ENCODE measurements at regions not wholly inside any gene's neighbourhood (a gene's known extent, or its start where the extent isn't known, plus 50 kb on each side); places are given as distances from the start of the nearest gene placed in this dataset.

DNA sequence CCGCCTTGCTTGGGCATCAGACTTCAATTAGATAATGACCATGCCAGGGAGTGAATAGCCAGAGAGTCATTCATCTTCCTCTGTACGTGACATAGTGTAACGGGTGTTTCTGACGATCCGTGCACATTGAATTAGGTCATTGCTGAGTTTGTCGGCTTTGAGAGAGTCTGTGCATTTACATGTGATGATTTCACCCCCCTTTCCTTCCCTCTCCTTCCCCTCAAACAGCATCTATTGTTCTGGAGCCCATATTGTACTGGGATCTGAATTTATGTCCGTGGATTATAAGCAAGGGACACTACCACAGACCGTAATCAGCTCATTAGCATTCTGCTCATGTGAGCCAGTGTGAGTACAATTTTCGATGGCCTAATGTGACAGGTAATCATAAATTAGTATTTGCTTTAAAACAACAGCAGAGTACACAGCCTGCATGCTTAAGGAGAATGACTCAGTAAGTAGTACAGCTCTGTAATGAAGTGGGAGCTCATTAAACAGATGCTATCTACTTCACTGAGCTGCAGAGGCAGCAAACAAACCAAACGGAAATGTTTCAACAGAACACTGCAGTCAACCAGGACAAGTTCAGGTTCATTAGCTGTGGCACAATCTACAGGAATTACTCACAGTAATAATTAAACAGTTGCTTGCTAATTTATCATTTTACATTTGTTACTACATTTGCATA is 302.1 kb downstream of the CSNK1G3 start:
- CTCF ChIA-PET: interaction anchor here (1.4 kb wide), 1 partner anchor 12 kb away, joined by 3 read pairs; no protein-coding TSS in a partner anchor
- Histone ChIP-seq H3K4me2 (replicated peaks; ENCODE audit: low read depth, low read length, poor library complexity, severe bottlenecking) (no peak overlapping the region), H3K27me3 (replicated peaks in 1 of 4; ENCODE audit: control extremely low read depth in 1 of 4, control insufficient read depth in 3 of 4, insufficient read depth in 4 of 4, low read length in 3 of 4) (peaks cover 0 to 4% (median 0%) of the 10 kb centered on the region in 4 experiments), H2AFZ (ENCODE audit: insufficient read depth, low read depth, low read length, poor library complexity, severe bottlenecking) (no peak overlapping the region), H3K4me1 (ENCODE audit: control insufficient read depth in 2 of 2, insufficient read depth in 2 of 2, low read length in 2 of 2) (peaks cover 14 to 19% of the 10 kb centered on the region in 2 donors), H3K36me3 (replicated peaks in 1 of 2; ENCODE audit: control extremely low read depth in 1 of 2, control insufficient read depth in 1 of 2, extremely low read depth in 1 of 2, insufficient read depth in 2 of 2, low read length in 1 of 2) (no peaks in the 10 kb centered on the region), H3K79me2 (ENCODE audit: control insufficient read depth, insufficient read depth, low read length) (no peaks in the 10 kb centered on the region), H3K9me3 (ENCODE audit: control extremely low read depth in 1 of 3, control insufficient read depth in 2 of 3, insufficient read depth in 1 of 3, low read length in 2 of 3) (no peaks in the 10 kb centered on the region), H3K4me3 (ENCODE audit: control extremely low read depth in 1 of 5, extremely low read depth in 1 of 5, insufficient read depth in 1 of 5, low read depth in 2 of 5, low read length in 4 of 5) (no peak overlapping the region), H3K9ac (ENCODE audit: low read length) (no peak overlapping the region), H3K27ac (ENCODE audit: low read length in 2 of 2) (no peak overlapping the region), H4K20me1 (ENCODE audit: control insufficient read depth, insufficient read depth, low read length, poor library complexity, severe bottlenecking) (no peaks in the 10 kb centered on the region)
- Mint-ChIP-seq H3K4me3 (peak overlapping the region; percentile 14), H3K9me3 (ENCODE audit: insufficient read depth) (no peaks in the 10 kb centered on the region), H3K4me1 (peaks cover 26% of the 10 kb centered on the region), H3K27me3 (no peaks in the 10 kb centered on the region), H3K27ac (no peak overlapping the region)
- intact Hi-C loops (cut with micrococcal nuclease): no loop called here
- POLR2A ChIA-PET: no interaction called here
- ATAC-seq (ENCODE audit: low read depth) (no peak), DNase-seq (no peak)
- WGBS (ENCODE audit: insufficient coverage): 100% methylated on average over 1 of the region's 10 CpGs
- TF ChIP-seq EZH2 (IDR thresholded peaks at IDR 0.05; ENCODE audit: borderline replicate concordance, insufficient read depth, low read depth, low read length, poor library complexity, severe bottlenecking) (no peak), CTCF (IDR thresholded peaks at IDR 0.05) (no peak)

DNA sequence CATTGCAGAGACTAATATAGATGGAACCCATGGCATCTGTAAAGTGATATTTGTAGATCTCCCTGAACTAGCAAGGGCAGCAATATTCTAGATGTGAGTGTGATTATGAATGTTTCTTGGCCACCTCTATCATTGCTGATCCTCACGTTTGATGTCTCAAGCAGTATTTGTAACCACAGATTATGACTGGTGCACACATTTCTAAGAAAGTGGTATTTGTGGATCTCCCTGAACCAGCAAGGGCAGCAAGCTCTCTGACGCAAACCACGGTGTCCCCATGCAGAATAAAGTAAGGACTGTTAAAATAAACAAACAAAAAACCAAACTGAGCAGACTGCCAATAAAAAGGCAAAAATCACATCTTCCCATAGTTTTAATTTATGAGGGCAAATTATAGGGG is 301.3 kb downstream of the CSNK1G3 start:
- no peaks in the 10 kb centered on the region for H3K36me3 ChIP-seq (replicated peaks in 1 of 2; ENCODE audit: control extremely low read depth in 1 of 2, control insufficient read depth in 1 of 2, extremely low read depth in 1 of 2, insufficient read depth in 2 of 2, low read length in 1 of 2)
- no peak overlapping the region for H3K27ac ChIP-seq (ENCODE audit: low read length in 2 of 2)
- Mint-ChIP-seq H3K4me3 (no peak overlapping the region), H3K27me3 (no peaks in the 10 kb centered on the region), H3K27ac (no peak overlapping the region), H3K4me1 (peaks cover 26% of the 10 kb centered on the region), H3K9me3 (ENCODE audit: insufficient read depth) (no peaks in the 10 kb centered on the region)
- no peaks in the 10 kb centered on the region for H3K79me2 ChIP-seq (ENCODE audit: control insufficient read depth, insufficient read depth, low read length)
- POLR2A ChIA-PET: interaction anchor here (0.5 kb wide), 1 partner anchor 1192 kb away, joined by 3 read pairs; no protein-coding TSS in a partner anchor
- no peak for DNase-seq
- TF ChIP-seq EZH2 (IDR thresholded peaks at IDR 0.05; ENCODE audit: borderline replicate concordance, insufficient read depth, low read depth, low read length, poor library complexity, severe bottlenecking) (no peak), CTCF (IDR thresholded peaks at IDR 0.05) (no peak)
- no peak overlapping the region for H3K9ac ChIP-seq (ENCODE audit: low read length)
- intact Hi-C loops (cut with micrococcal nuclease): no loop called here
- CTCF ChIA-PET: no interaction called here
- no peak for ATAC-seq (ENCODE audit: low read depth)
- H3K9me3 ChIP-seq (ENCODE audit: control extremely low read depth in 1 of 3, control insufficient read depth in 2 of 3, insufficient read depth in 1 of 3, low read length in 2 of 3): no peaks in the 10 kb centered on the region
- H3K4me3 ChIP-seq (ENCODE audit: control extremely low read depth in 1 of 5, extremely low read depth in 1 of 5, insufficient read depth in 1 of 5, low read depth in 2 of 5, low read length in 4 of 5): no peak overlapping the region
- H4K20me1 ChIP-seq (ENCODE audit: control insufficient read depth, insufficient read depth, low read length, poor library complexity, severe bottlenecking): no peaks in the 10 kb centered on the region
- peaks cover 14 to 19% of the 10 kb centered on the region in 2 donors for H3K4me1 ChIP-seq (ENCODE audit: control insufficient read depth in 2 of 2, insufficient read depth in 2 of 2, low read length in 2 of 2)
- H3K27me3 ChIP-seq (replicated peaks in 1 of 4; ENCODE audit: control extremely low read depth in 1 of 4, control insufficient read depth in 3 of 4, insufficient read depth in 4 of 4, low read length in 3 of 4): peaks cover 0 to 4% (median 0%) of the 10 kb centered on the region in 4 experiments
- H2AFZ ChIP-seq (ENCODE audit: insufficient read depth, low read depth, low read length, poor library complexity, severe bottlenecking): no peak overlapping the region
- WGBS (ENCODE audit: insufficient coverage): no CpG with 5 or more reads among the region's 3 CpGs
- no peak overlapping the region for H3K4me2 ChIP-seq (replicated peaks; ENCODE audit: low read depth, low read length, poor library complexity, severe bottlenecking)
